HG03159 (cell line): ENCODE measurements at regions not wholly inside any gene's neighbourhood (a gene's known extent, or its start where the extent isn't known, plus 50 kb on each side); places are given as distances from the start of the nearest gene placed in this dataset.
"Not testable (repeated sequence)": the region's sequence is repeated elsewhere in the genome, so short reads cannot be mapped to it uniquely, and the experiment has no call there.

ENCODE experiments used
- ATAC-seq: cut with Tn5 transposase; IDR thresholded peaks from one replicate; pipeline ENCODE4 v1.9.1; 2021; ENCODE audit warnings: mild to moderate bottlenecking, moderate library complexity; ENCODE audit not compliant: unreplicated experiment

DNA sequence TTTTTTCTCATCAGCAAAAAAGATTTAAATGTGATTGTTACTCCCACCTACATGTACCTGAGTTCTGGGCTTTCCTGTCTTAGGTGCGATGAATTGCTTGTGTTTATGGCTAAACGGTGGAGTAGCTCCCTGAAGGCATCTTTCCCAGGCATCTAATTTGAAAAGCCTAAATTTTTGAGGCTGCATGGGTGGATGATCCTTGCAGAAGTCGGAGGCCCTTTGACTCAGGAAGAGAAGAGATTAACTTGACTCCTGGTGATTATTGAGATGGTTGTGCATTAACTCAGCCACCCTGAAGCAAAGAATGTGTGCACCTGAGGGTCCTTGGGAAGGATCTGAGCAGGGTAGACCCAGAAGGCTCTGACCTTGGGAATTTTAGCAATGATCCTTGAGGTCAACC is 155.6 kb upstream of the SEMA3C start:
- ATAC-seq: no peak

DNA sequence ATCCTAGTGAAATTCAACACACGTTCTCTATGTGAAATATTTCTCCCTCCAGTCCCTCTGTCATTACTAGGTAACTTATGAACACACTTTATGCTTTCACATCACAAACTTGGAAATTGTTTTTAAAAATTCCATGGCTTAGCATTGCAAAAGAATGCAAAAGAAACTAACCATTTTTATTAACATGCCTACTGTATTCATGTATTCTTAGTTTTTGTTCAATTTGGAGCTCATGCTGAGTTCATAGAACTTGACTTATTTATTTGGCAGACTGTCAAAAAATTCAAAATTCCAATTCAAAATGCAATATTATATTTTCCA is 155.0 kb upstream of the SEMA3C start:
- ATAC-seq: no peak

- ATAC-seq: no peak
Measured at GRCh38 chr7:81070956-81071355, 152.1 kb upstream of the SEMA3C start.

DNA sequence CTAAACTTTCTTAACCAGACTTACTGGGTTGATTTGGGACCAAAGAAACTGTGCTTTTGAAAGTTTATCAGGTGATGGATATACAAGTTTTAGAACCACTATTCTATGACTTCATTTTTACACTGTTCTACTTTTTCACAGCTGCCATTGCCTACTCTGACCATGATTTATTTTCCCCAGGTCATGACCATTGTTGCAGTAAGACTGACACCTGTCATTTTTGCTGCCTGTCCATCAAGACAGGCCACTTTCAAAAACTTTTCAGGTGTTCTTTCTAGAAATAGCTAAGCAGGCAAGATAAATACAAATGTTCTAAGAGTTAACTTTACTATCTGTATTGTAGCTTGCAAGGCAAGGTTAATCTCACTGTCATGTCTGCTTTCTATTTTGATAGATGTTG is 147.9 kb upstream of the SEMA3C start:
- no peak for ATAC-seq

GRCh38 chr7:81064426-81064825 is 145.6 kb upstream of the SEMA3C start:
- no peak for ATAC-seq

- no peak for ATAC-seq
Measured at GRCh38 chr7:81062755-81063154, 143.9 kb upstream of the SEMA3C start.

DNA sequence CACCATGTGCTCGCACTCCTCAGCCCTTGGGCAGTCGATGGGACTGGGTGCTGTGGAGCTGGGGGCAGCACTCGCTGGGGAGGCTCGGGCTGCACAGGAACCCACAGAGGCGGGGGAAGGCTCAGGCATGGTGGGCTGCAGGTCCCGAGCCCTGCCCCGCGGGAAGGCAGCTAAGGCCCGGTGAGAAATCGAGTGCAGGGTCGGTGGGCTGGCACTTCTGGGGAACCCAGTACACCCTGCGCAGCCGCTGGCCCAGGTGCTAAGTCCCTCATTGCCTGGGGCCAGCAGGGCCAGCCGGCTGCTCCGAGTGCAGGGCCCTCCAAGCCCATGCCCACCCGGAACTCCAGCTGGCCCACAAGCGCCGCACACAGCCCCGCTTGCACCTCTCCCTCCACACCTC is 138.6 kb upstream of the SEMA3C start:
- not testable (repeated sequence) for ATAC-seq

- no peak for ATAC-seq
Measured at GRCh38 chr7:81053623-81054022, 134.8 kb upstream of the SEMA3C start.

- no peak for ATAC-seq
Measured at GRCh38 chr7:81051811-81052413, 133.1 kb upstream of the SEMA3C start.

- ATAC-seq: no peak
Measured at GRCh38 chr7:81045491-81046030, 126.7 kb upstream of the SEMA3C start.

DNA sequence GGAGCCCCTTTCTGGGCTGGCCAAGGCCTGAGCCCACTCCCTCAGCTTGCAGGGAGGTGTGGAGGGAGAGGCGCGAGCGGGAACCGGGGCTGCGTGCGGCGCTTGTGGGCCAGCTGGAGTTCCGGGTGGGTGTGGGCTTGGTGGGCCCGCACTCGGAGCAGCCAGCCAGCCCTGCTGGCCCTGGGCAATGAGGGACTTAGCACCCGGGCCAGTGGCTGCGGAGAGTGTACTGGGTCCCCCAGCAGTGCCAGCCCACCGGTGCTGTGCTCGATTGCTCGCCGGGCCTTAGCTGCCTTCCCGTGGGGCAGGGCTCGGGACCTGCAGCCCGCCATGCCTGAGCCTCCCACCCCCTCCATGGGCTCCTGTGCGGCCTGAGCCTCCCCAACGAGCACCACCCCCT is 123.8 kb upstream of the SEMA3C start:
- not testable (repeated sequence) for ATAC-seq

- ATAC-seq: no peak
Measured at GRCh38 chr7:81040496-81040895, 121.6 kb upstream of the SEMA3C start.

DNA sequence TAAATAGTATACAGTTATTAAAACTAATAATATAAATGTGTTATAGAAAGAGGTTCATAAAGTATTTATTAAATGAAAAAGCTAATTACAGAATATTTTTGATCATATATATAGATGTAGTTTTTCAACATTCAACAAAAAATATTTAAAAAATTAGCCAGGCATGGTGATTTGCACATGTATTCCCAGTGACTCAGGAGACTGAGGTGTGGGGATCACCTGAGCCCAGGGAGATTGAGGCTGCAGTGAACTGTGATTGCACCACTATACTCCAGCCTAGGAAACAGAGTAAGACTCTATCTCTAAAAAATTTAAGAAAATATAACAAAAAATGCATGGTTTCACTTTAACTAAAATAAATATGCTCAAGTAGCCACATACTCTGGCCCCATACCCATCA is 118.0 kb upstream of the SEMA3C start:
- ATAC-seq: no peak

GRCh38 chr7:81036057-81036456 is 117.2 kb upstream of the SEMA3C start:
- no peak for ATAC-seq

DNA sequence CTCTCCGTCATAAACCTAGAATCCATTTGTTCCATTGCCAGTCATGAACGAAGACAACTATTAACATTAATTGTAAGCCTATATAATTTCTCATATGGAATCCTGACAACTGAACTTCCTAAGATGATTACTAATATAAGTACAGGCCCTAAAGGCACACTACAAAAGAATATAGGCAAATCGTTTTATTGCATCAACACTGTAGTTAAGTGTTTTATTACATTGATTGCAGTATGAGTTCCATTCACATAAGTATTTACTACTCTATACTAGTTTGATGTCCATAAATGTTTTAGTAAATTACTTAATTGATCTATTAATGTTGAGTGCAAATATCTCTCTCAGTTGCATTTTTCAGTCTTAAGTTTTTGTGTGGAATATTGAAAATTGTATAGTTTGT is 113.1 kb upstream of the SEMA3C start:
- no peak for ATAC-seq

DNA sequence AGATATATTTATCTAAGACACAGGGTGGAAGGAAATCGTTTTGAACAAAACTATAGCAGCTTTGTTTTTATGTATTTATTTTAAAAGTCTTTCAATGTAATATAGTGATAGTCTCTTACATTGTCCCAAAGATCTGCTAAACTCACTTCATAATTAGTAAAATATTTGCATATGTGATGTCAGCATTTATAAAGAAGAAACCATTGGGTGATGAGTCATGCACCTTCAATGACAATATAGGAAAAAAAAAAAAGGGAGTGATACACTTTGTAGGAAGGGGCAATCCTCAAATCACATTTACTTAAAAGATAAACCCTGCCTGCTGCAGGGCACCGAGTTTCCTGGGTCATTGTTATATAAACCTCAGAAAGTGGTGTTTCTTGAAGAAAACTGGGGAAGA is 112.4 kb upstream of the SEMA3C start:
- no peak for ATAC-seq

- ATAC-seq: no peak
Measured at GRCh38 chr7:81030472-81030871, 111.6 kb upstream of the SEMA3C start.

GRCh38 chr7:81029511-81029910 is 110.7 kb upstream of the SEMA3C start:
- ATAC-seq: no peak

GRCh38 chr7:81025360-81025759 is 106.5 kb upstream of the SEMA3C start:
- ATAC-seq: no peak

- no peak for ATAC-seq
Measured at GRCh38 chr7:81014908-81015307, 96.1 kb upstream of the SEMA3C start.

DNA sequence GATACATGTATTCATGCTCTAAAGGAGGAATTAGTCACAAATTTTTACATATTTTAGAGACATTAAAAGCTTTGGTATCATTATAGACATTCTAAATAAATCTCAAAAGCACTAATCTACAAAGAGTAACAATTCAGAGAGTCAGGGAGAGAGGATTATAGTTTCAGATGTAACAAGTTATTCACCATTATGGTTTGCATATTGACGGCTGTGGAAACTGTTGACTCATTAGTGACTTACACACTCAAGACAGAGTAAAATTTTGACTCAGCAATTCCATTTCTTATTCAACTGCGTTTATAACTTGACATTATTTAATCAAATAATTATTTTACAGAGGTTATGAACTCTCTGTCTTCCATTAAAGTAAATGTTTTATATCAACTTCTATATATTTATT is 95.4 kb upstream of the SEMA3C start:
- no peak for ATAC-seq

DNA sequence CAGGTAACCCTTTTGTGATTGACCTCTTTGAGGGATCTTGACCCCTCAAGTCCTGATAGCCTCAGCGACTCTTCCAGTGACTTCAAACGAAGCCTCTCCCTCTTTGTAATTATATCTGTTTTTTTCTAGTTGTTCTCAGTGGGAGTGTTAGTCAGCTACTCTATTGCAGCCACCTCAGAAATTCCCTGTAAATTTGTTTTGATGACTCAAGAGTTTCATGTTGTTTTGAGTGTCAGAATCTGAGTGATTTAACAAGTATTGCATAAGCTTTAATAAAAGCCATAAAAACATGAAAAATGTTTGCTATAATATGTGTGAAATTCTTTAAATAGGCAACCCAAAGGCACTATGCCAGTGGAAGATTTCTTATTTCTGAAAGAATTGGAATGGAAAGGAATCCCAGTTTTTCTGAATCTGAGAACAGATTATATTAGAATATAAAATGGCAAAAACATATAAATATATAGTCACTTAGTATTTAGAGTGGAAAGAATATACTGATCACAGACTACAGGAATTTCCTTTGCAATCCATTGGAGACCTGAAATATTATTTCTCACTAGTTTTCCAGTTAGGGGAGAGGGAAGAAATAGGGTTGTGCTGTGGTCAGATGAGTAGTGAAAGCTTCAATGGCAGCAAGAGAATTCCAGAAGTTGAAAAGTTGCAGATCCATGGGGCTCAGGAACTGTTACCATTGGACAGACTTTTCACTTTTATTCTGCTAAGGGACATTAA is 94.4 kb upstream of the SEMA3C start:
- ATAC-seq: no peak

- ATAC-seq: no peak
Measured at GRCh38 chr7:81008901-81009300, 90.0 kb upstream of the SEMA3C start.
